MCF 10A (cell line): ENCODE measurements at regions not wholly inside any gene's neighbourhood (a gene's known extent, or its start where the extent isn't known, plus 50 kb on each side); places are given as distances from the start of the nearest gene placed in this dataset.

Source experiments
- BruUV-seq: library from RNA; stranded (reverse); fragments of 400-500 nt; replicated peaks from 2 replicates; lab custom pipeline; 2021; lab: Mats Ljungman, UMichigan
- CTCF ChIA-PET: fragments of 300-600 bp; sonication (Branson Sonifier 250); formaldehyde crosslinking; extraction: SDS; loops from one replicate; lab custom pipeline; 2021; ENCODE audit warnings: antibody characterized with exemption, inconsistent platforms; lab: Yijun Ruan, JAX
- POLR2A ChIA-PET: fragments of 300-600, 350-650 bp; sonication (Branson Sonifier 250); formaldehyde crosslinking; extraction: SDS; loops from one replicate; lab custom pipeline; 2020; ENCODE audit warnings: antibody characterized with exemption, inconsistent platforms; lab: Yijun Ruan, JAX
- DNase-seq: peaks from one replicate; pipeline ENCODE4 v3.0.0-alpha.2; 2018; ENCODE audit not compliant: unreplicated experiment
- H3K27ac Mint-ChIP-seq: one replicate; pipeline ENCODE4 v1.8.0; 2022; ENCODE audit warnings: mild to moderate bottlenecking, low read depth, mixed read lengths; ENCODE audit not compliant: unreplicated experiment
- H3K27me3 Mint-ChIP-seq: one replicate; pipeline ENCODE4 v1.8.0; 2022; ENCODE audit warnings: mixed read lengths; ENCODE audit not compliant: insufficient read depth, unreplicated experiment
- H3K36me3 Mint-ChIP-seq: one replicate; pipeline ENCODE4 v1.8.0; 2022; ENCODE audit warnings: mild to moderate bottlenecking, moderate library complexity, mixed read lengths; ENCODE audit not compliant: insufficient read depth, unreplicated experiment
- H3K4me1 Mint-ChIP-seq: one replicate; pipeline ENCODE4 v1.8.0; 2022; ENCODE audit warnings: mixed read lengths; ENCODE audit not compliant: insufficient read depth, unreplicated experiment
- H3K4me3 Mint-ChIP-seq: one replicate; pipeline ENCODE4 v1.8.0; 2022; ENCODE audit warnings: mild to moderate bottlenecking, moderate library complexity, mixed read lengths; ENCODE audit not compliant: unreplicated experiment
- H3K9me3 Mint-ChIP-seq: one replicate; pipeline ENCODE4 v1.8.0; 2022; ENCODE audit warnings: mixed read lengths; ENCODE audit not compliant: unreplicated experiment
- intact Hi-C: fragments of 100-400 bp; cut with micrococcal nuclease; formaldehyde crosslinking; loops from 2 replicates; pipeline ENCODE4 v1.14.1; 2022
- TF ChIP-seq, protein P1 (sequence below): fragments of 200-600 bp; IDR thresholded peaks from one replicate; pipeline ENCODE4 v1.8.0; 2022; ENCODE audit warnings: antibody characterized with exemption, mild to moderate bottlenecking; ENCODE audit not compliant: unreplicated experiment

DNA sequence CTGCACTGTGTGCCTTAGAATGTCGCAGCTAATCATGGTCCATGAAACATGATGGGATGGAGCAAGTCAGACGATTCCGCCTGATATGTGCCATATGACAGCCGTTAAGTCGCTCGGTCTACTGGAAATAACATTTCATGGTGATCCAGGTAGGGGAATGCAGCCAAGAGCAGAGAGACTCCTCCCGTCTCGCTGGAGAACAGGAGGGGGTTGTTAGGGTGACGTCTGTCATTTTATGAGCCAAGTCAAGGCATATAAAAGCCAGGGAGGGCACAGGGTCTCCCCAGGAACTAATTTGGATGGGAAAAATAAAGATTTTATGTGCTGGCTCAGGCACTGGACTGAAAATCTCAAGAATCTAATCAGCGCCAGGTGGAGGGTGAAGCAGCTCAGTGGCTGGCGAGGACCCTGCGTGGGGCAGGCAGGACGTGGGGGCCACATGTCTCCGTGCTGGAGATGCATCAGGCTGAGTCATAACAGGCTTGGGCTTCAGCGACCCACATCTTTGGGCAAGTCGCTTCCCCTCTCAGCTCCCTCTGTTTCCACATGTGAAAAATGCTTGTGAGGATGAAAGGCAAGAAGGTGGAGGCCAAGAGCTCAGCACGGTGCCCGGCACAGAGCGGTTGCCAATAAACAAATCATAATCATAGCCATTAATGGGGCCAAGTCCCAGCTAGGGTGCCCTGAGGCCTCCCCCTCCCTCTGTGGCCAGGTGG, 234.6 kb downstream of the ANKRD60 start:
- no peak overlapping the region for H3K4me3 Mint-ChIP-seq
- DNase-seq = peak; percentile 45
- H3K9me3 Mint-ChIP-seq = no peaks in the 10 kb centered on the region
- no TSS peak for BruUV-seq
- H3K36me3 Mint-ChIP-seq = peaks cover 5% of the 10 kb centered on the region
- no peaks in the 10 kb centered on the region for H3K27me3 Mint-ChIP-seq
- POLR2A ChIA-PET = no interaction called here
- CTCF ChIA-PET = interaction anchor here (1.0 kb wide), 1 partner anchor 398 kb away, joined by 3 read pairs; no protein-coding TSS in a partner anchor
- peaks cover 31% of the 10 kb centered on the region for H3K4me1 Mint-ChIP-seq
- intact Hi-C loops = loop anchor here (5.0 to 10.0 kb wide), 2 partner anchors 91 to 297 kb away; no protein-coding TSS in a partner anchor
- H3K27ac Mint-ChIP-seq = no peak overlapping the region
- TF ChIP-seq, protein P1, sequence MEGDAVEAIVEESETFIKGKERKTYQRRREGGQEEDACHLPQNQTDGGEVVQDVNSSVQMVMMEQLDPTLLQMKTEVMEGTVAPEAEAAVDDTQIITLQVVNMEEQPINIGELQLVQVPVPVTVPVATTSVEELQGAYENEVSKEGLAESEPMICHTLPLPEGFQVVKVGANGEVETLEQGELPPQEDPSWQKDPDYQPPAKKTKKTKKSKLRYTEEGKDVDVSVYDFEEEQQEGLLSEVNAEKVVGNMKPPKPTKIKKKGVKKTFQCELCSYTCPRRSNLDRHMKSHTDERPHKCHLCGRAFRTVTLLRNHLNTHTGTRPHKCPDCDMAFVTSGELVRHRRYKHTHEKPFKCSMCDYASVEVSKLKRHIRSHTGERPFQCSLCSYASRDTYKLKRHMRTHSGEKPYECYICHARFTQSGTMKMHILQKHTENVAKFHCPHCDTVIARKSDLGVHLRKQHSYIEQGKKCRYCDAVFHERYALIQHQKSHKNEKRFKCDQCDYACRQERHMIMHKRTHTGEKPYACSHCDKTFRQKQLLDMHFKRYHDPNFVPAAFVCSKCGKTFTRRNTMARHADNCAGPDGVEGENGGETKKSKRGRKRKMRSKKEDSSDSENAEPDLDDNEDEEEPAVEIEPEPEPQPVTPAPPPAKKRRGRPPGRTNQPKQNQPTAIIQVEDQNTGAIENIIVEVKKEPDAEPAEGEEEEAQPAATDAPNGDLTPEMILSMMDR = no peak

DNA sequence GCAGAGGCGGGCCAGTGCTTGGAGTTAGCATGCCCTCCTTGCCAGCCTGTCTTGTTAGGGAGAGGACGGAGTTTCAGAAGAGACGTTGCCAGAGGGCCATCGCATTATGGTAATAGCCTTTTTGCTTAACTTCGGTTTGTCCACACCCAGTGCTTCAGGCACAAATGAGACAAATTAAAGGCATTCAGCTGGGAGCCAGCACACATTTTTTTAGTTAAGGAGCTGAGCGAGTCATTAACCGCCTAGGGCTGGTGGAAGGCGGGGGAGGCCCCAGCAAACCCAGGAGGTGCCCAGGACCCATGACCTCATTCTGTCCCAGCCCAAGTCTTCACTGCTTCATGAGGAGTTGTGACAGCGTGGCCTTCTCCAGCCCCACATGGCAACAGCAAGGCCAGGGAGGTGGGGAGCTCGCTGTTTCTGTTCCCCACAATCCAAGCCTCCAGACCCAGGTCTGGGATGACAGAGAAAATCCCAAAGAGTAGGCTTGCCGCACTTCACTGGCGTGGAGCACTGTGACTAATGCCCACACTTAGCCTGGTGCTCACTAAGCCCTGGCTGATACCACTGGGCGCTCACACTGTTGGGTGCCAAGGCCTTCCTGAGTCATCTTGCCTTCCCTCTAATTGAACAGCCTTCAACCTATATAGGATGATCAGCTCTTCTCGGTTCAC, 237.1 kb downstream of the ANKRD60 start:
- Mint-ChIP-seq H3K4me1 (peaks cover 22% of the 10 kb centered on the region), H3K4me3 (peak overlapping the region; percentile 34), H3K9me3 (no peaks in the 10 kb centered on the region), H3K36me3 (peaks cover 5% of the 10 kb centered on the region), H3K27me3 (no peaks in the 10 kb centered on the region), H3K27ac (peak overlapping the region; percentile 85)
- DNase-seq = peak; percentile 92
- intact Hi-C loops = loop anchor here (2.0 to 10.0 kb wide), 3 partner anchors 93 to 294 kb away; partner anchors contain the start of gene PMEPA1
- CTCF ChIA-PET = interaction anchor here (0.6 to 1.3 kb wide), 8 partner anchors 9 to 338 kb away, joined by 3 to 4 read pairs (median 3); no protein-coding TSS in a partner anchor
- TF ChIP-seq, protein P1 = no peak
- POLR2A ChIA-PET = interaction anchor here (0.6 to 3.3 kb wide), 20 partner anchors 23 to 618 kb away, joined by 3 to 23 read pairs (median 4); partner anchors contain the start of gene PMEPA1
- BruUV-seq = no TSS peak

DNA sequence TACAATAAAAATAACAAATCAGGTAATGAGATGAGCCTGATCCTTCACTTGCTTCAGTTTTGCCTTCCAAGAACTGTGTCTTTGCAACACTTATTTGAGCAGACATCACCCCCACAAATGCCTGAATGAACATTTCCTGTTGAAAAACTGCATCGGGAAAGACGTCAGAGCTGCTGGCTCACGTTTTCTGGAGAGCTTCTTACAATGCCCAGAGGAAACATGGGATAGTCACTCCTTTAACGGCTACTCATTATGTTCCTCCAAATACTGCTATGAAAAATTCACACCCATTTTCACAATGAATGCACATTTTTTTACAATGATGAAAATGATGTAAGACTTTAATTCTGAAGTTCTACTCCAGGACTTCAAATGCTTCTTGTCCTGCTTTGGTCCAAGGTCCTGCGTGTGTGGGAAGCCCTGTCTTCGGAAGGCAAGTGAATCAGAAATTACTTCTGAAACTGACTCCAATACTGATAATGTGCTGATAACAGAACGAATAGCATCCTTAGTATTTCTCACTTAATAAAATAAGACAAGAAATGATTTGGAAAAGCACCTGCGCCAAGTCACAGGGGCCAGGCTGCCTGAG, 238.0 kb downstream of the ANKRD60 start:
- H3K4me1 Mint-ChIP-seq = peaks cover 22% of the 10 kb centered on the region
- no peaks in the 10 kb centered on the region for H3K9me3 Mint-ChIP-seq
- ChIA-PET CTCF (interaction anchor here (0.6 to 1.3 kb wide), 3 partner anchors 61 to 337 kb away, joined by 3 read pairs; no protein-coding TSS in a partner anchor), POLR2A (interaction anchor here (0.6 to 3.3 kb wide), 15 partner anchors 10 to 310 kb away, joined by 3 to 23 read pairs (median 4); partner anchors contain the start of gene PMEPA1)
- TF ChIP-seq, protein P1 = no peak
- no TSS peak for BruUV-seq
- H3K36me3 Mint-ChIP-seq = peaks cover 5% of the 10 kb centered on the region
- peak; percentile 61 for DNase-seq
- no peak overlapping the region for H3K4me3 Mint-ChIP-seq
- intact Hi-C loops = loop anchor here (2.0 to 10.0 kb wide), 3 partner anchors 94 to 293 kb away; partner anchors contain the start of gene PMEPA1
- H3K27ac Mint-ChIP-seq = peak overlapping the region; percentile 85
- no peaks in the 10 kb centered on the region for H3K27me3 Mint-ChIP-seq
